ENCODE measurements at regions not wholly inside any gene's neighbourhood (a gene's known extent, or its start where the extent isn't known, plus 50 kb on each side); places are given as distances from the start of the nearest gene placed in this dataset.

- DNase-seq (ENCODE audit: low spot score) (no peak), ATAC-seq (no peak)
- no peak overlapping the region for H3K27ac Mint-ChIP-seq
- no peaks in the 10 kb centered on the region for H3K36me3 Mint-ChIP-seq (ENCODE audit: low read depth)
- H3K4me1 Mint-ChIP-seq: no peaks in the 10 kb centered on the region
- no peaks in the 10 kb centered on the region for H3K79me2 ChIP-seq (replicated peaks; ENCODE audit: insufficient read depth)
- H3K4me3 ChIP-seq: no peak overlapping the region
- no peaks in the 10 kb centered on the region for H3K27me3 ChIP-seq (ENCODE audit: insufficient read depth)
- H3F3A ChIP-seq (replicated peaks; ENCODE audit: low read depth): no peaks in the 10 kb centered on the region
- no peak overlapping the region for H3K27ac ChIP-seq (ENCODE audit: low read depth)
- H2AFZ ChIP-seq: no peak overlapping the region
- H3K36me3 ChIP-seq (ENCODE audit: insufficient read depth): peaks cover 4% of the 10 kb centered on the region; the same call in 1 of the 2 replicates
- peaks cover 5% of the 10 kb centered on the region; the same call in 1 of the 3 replicates for H3K9me3 Mint-ChIP-seq
- TF ChIP-seq STAT1 (IDR thresholded peaks at IDR 0.05; ENCODE audit: unreplicated experiment) (no peak), NANOG (IDR thresholded peaks at IDR 0.05; ENCODE audit: borderline replicate concordance) (no peak), JUNB (IDR thresholded peaks at IDR 0.05; ENCODE audit: unreplicated experiment) (no peak), ZNF462 (CRISPR knock-in tag; IDR thresholded peaks at IDR 0.05) (no peak), EZH2 (IDR thresholded peaks at IDR 0.05; ENCODE audit: low read depth, unreplicated experiment) (no peak), ZNF331 (CRISPR knock-in tag; IDR thresholded peaks at IDR 0.05; ENCODE audit: low read depth) (no peak), CTCF (conservative IDR thresholded peaks at IDR 0.05; ENCODE audit: low read depth in 2 of 2) (no peak), ZNF114 (CRISPR knock-in tag; IDR thresholded peaks at IDR 0.05) (no peak), CREB1 (CRISPR knock-in tag; IDR thresholded peaks at IDR 0.05; ENCODE audit: low read depth) (no peak), ETS1 (IDR thresholded peaks at IDR 0.05) (no peak), EZH2phosphoT487 (IDR thresholded peaks at IDR 0.05; ENCODE audit: unreplicated experiment) (no peak), POLR2AphosphoS5 (IDR thresholded peaks at IDR 0.05; ENCODE audit: low read depth) (no peak), REST (IDR thresholded peaks at IDR 0.05; ENCODE audit: unreplicated experiment) (no peak)
- H3K4me1 ChIP-seq (ENCODE audit: insufficient read depth): no peaks in the 10 kb centered on the region
- no peak overlapping the region for H3K4me3 Mint-ChIP-seq
- H4K20me1 ChIP-seq (replicated peaks; ENCODE audit: insufficient read depth): no peaks in the 10 kb centered on the region
- no peak overlapping the region for H3K4me2 ChIP-seq
- H3K27me3 Mint-ChIP-seq (ENCODE audit: insufficient read depth, low read depth, poor library complexity): peaks cover 2% of the 10 kb centered on the region
- 0 out of 2 replicates have a peak, but pooled peaks cover 7% of the 10 kb centered on the region for H3K9me2 ChIP-seq (ENCODE audit: insufficient read depth)
Measured at GRCh38 chr13:31963631-31964030, 67.9 kb upstream of the FRY start.

Measured in GM23338 (cell line).